Superior temporal gyrus (tissue), 1 donor: ENCODE measurements at regions not wholly inside any gene's neighbourhood (a gene's known extent, or its start where the extent isn't known, plus 50 kb on each side); places are given as distances from the start of the nearest gene placed in this dataset.

Experiments used
- DNase-seq: peaks from one replicate; pipeline ENCODE4 v3.0.0-alpha.2; 2016; ENCODE audit errors: extremely low spot score

DNA sequence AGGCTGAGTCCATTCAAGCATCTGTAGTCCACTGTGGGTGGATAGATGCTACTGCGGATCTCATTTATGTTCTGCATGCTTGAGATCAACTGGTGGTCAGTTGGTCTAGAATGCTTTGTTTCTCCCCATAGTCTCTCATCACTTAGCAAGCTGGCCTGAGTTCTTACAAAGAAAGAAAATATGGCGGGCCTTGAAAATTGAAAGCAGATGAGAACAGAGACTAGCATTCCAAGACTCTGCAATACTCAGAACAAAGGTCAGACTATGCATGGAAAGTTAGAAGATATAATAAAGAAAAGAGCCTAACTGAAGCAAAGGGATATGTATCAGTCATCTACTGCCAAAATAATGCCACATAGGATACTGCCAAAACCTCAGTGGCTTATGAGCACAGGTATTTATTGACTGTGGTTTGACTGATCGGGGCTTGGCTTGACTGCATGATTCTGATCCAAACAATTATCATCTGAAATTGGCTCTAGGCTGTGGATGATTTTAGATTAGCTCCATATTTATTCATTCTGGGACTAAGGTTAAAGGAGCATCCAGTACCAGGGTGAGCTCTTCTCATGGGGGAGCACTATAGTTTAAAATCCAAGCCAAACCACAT is 258.9 kb downstream of the TAF11L14 start:
- DNase-seq = no peak

DNA sequence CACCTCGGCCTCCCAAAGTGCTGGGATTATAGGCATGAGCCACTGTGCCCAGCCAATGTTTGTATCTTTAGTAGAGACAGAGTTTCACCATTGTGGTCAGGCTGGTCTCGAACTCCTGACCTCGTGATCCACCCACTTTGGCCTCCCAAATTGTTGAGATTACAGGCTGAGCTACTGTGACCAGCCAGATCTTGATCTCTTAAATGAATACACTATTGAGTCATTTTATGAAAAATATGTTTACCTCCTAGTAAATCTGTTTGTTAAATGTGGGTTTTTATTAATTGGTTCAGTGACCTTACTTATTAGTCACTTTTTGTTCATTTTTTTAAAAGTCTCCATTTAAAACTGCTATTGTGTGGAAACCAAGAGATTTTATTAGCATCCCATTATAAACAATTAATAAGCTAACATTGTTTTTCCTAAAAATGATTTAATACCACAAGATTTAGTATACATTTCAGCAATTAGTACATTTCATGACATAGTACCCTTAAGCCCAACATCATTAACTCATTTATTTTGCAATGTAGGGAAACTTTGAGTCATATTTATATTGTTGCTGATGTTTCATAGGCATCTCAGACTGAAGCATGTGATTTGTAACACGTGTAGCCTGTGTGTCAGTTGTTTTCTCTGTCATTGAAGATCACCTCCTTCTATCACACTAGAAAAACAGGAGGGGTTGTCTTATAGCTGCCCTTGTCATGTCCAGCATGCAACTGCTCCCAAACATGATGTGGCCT is 261.2 kb downstream of the TAF11L14 start:
- no peak for DNase-seq

DNA sequence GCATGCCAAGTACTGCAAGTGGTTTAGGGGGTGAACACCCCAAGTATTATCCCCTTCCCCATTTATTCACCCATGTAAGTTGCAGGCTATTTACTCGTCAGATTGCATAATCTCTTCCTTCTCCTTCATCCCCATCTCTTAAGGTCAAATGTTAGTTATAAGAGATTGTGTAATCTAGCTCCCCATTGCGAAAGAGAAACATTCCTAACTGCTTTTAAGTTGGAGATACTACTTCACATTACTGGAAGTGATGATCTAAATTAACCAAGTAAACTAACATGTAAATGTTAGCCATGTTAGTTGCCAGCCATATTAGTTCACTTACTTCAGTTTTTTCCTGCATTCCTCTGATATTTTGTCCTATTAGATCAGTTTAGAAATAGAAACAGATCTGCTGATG is 262.3 kb downstream of the TAF11L14 start:
- DNase-seq = no peak

DNA sequence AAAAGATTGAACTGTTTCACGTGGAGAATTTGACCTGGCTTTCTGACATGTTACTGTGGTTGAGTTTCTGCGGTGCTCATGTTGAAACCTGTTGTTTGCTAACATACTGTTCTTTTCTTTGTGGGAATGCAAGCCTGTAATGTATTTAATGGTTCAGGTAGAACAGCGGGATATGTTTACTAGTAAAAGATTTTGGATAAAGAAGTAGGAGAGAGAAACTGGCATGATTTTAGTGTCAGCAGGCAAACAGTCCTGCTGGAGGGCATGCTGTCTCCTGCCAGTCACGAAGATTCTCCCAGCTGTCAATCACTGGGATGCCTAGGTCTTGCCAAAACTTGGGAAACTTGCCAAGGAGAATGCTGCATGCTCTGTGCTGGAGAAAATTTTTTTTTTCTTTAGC is 263.5 kb downstream of the TAF11L14 start:
- DNase-seq = no peak

DNA sequence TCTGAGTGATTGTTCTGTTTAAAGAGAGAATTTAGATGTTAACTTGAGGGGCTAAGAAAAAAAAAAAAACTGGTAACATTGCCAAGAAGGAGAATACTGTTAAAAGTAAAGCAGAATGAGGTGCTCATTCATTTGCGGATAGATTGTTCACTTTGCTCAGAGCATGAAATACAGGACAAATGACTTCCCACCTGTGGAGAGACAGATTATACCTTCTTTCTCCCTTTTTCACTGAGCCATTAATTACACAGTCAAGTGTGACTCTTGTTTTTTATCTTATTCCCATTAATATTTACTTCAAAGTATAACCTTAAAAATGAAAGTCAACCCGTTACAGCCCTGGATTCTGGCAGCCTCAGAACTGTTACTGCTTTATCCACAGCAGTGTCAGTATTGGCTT is 264.5 kb downstream of the TAF11L14 start:
- no peak for DNase-seq

DNA sequence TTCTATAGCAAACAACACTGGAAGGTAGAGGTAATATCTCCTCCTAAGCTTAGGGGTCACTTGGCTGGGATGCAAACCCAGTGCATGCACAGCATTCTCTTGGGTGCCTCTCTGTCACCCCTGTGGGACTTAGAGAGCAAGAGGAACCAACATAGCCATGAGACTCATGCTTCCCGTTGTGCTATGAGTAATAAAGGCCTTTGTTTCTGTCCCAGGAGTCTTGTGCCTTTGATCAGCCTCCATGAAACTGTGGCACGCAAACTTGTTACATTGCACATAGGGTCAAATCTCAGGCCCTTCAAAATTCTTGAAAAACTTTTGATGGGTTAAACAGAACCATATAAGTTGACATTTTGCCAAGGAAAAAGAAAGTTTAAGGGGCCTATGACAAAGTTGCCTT is 272.8 kb downstream of the TAF11L14 start:
- DNase-seq = no peak

DNA sequence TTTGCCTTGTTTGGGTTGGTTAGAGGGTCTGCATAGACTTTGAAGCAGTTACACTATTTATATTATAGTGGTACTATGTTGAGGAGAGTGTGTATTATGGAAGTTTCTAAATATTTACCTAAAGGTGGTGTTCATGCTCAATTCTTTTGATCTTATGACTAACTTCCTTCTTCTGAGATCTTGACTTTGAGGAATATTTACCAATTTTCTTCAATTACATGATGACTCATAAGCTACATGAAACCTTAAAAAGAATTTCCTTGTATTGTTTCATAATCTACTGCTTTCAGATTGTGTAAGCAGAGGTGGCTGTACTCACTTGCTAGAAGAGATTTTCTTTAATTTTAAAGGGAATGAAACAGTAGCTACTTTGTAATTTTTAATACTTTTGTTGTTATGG is 276.1 kb downstream of the TAF11L14 start:
- no peak for DNase-seq

DNA sequence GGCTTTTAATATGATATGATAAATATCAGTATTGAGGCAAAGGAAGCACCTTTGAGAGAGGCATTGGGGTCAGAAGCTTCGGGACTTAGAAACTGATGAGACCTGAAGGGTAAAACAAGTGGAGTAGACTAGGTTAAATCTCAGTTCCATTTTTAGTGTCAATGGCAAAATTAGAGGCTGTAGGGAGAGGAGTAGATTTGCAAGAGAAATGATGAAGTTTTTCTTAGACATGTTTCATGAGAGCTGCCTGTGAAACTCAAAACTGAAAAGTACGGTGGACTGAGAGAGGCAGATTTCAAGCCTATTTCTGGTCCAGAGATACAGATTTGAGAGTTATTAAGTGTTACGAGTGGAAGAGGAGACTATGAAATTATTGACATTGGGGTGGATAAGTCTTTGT is 278.5 kb downstream of the TAF11L14 start:
- DNase-seq = no peak

DNA sequence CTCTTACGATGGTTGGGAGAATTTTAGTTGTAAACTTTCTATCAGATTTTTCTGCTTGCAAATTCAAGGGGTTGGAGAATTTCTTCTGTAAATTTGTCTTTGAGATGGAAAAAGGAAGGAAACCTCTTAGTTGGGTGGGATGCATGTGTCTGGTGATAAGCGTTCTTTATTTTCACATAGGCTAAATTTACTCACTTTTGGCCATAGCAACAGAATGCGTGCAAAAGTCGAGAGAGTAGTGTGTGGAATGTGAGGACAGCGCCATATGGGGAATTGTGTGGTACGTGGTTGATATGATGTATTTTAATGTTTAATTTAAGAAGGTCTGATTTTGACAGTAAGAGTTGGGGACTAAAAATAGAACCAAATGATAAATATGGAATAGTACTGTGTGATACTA is 282.2 kb downstream of the TAF11L14 start:
- peak; percentile 44 for DNase-seq

DNA sequence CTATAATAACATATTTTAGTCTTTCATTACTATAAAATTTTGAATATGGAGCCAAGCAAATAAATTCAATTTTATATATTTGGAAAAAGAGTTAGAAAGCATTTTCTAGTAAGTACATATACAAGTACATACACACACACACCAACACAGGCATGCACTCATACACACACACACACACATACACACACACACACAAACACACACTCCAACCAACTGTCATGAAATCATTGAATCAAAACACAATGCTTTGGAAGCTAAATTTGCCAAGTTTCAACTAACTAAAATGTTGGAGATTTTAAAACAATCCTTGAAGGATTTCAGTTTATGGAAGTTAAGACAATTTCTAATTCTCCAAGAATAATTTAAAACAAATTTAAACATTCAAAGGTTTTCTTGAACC is 283.2 kb downstream of the TAF11L14 start:
- no peak for DNase-seq

DNA sequence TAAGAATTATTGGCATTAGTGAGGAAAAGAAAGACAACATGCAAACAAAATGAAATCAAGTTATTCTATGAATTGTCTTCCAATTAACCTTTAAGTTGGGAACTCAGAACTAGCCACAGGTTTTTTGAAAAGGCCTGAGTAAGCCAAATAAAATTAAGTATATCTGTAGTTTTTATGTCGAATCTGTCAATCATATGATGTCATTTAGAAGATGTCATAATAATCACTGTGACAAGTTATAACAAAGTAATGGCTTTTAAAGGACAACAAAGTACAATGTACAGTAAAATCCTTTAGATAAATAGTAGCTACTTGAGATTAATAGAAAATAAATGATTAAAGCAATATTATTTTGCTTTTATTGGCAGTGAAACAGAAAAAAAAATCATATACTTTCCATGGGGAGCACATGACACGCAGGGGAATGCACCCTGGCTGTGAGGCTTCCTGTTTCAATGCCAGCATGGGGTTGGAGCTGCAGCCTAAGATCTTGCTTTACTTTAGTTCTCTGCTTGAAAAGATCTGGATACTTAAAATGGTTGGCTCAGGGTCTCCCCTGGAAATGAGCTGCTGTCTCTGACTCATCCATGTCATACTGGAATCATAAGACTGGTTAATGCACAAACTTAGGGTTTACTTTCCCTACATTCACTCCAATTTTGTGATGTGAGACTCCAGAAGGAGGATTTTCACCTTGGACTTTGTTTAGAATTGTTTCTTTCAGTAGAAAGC is 284.3 kb downstream of the TAF11L14 start:
- DNase-seq = no peak

DNA sequence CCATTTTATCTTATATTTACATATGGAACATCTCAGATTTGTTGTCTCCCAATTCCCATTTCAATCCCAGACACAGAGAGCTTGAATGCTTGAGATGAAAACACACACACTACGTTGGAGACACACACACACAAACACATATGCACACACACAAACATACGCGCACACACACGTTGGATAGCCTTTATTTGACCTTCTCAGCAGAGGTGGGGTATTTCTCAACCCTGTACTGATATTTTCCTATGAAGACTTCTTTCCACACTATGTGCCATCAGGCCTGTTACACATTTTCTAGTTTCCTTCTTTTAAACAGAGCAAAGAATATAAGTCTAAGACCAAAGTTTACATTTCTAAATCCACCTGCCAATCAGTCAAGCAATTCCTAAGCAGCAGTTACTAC is 291.0 kb downstream of the TAF11L14 start:
- DNase-seq = no peak

DNA sequence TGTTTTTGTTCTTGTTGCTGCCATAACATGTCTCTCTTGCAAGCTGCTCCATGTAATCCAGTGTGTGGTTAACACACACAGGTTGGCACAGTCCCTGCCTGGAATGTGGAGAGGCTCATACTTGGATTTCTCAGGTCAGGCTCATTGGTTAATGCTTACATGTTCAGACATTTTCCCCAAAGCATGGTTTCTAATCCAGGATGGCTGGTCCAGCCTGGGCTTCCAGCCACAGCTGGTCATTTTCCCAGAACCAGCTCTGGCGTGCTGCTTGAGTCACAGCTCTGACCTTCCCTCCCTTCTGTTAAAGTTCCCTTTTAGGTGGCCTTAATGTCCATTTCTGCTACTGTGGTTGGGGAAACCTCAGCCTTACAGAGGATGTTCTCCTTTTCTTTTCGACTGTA is 294.3 kb downstream of the TAF11L14 start:
- peak; percentile 32 for DNase-seq

DNA sequence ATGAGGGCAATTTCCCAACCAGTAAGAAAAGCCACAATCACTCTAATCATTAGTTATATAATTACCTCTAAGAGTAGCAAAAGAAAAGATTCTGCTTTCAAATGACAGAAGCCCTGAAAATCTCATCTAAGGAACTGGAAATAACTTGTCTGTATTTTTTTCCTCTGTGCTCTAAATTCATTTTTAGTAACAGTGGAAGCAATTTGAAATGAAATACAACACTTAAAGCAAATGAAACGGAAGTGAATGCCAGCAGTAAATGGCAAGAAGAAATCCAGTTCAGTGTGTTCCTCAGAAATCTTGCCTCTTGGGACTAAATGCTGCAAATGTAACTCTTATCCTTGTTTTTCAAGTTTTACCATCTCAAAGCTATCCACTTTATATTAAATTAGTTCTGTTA is 294.9 kb downstream of the TAF11L14 start:
- peak; percentile 64 for DNase-seq

DNA sequence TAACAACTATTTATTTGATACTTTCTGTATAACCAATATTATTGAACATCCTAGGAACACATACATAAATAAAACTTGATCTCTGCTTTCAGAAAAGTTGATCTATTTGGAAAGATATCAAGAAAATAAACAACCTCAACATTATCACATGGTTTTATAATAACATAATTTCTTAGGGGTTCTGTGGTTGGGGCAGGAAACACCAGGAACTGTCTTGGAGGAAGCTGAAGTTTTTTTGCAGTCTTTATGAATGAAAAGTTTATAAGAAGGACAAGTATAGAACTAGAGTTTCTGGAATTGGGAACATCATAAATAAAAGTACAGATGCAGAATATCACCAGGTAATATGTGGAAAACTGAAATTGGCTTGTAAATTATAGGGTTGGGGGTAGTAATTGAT is 296.1 kb downstream of the TAF11L14 start:
- no peak for DNase-seq

DNA sequence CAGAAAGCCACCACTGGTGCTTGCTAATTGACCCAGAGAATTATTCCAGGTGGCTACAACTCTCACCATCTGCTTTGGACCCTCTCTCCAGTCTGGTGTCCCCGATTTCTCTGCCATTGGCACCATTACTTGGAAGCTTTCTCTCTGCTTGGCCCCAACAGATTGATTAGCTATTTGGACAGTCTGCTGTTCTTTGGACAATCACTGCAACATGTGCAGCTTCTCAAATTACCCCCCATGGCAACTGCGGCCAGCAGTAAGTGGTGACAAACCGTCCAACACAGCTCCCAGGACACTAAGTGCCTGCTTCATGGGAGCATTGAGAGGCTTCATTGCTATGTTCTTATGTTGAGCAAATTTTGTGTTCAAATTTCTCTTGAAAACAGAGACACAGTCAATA is 309.8 kb downstream of the TAF11L14 start:
- DNase-seq = no peak

DNA sequence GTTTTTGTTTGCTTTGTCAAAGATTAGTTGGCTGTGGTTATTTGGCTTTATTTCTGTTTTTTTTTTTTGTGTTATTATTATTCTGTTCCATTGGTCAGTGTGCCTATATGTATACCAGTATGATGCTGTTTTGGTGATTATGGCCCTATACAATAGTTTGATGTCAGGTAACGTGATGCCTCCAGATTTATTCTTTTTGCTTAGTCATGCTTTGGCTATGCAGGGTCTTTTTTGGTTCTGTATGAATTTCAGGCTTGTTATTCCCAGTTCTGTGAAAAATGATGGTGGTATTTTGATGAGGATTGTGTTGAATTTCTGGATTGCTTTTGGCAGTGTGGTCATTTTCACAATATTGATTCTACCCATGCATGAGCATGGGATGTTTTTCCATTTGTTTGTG is 312.8 kb downstream of the TAF11L14 start:
- no peak for DNase-seq

DNA sequence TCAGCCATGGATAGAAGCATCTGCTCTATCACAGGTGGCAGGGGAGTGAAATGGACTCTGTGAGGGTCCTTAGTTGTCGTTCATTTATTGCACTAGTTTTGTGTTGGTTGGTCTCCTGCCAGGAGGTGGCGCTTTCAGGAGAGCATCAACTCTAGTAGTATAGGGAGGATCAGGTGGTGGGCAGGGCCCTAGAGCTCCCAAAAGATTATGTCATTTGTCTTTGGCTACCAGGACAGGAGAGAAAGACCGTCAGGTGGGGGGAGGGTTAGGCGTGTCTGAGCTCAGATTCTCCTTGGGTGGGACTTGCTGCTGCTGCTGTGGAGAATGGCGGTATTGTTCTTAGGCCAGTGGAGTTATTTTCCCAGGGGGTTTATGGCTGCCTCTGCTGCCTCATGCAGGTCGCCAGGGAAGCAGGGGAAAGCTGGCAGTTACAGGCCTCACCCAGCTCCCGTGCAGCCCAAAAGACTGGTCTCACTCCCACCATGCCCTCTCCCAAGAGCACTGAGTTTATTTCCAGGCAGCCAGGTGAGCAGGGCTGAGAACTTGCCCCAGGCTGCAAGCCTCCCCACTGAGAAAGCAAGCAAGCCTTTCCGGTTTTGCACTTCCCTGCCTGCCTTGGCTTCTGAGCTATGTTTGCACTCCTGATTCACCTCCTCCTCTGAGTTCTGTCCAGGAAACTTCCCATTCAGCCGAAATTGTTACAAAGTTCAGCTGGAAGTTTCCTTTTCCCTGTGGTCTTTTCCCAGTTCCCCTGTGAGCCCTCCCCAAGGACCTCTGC is 317.3 kb downstream of the TAF11L14 start:
- no peak for DNase-seq

DNA sequence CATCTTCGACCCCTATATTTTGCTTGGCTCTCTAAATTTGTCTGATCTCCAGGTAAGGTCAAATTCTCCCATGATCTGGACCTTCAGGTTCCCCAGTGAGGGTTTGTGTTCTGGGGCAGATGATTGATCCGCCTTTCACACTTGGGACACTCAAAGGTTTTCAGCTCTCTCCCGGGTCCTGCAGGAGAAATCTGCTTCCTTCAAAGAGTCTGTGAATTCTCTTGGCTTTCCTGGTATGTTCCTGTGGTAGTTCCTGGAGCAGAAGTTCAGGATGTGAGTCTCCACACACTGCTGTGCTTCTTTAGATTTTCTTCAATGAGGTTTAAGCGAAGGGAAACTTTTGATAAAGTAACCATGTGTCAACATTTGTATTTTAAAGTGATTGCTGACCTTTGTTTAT is 318.0 kb downstream of the TAF11L14 start:
- DNase-seq = no peak

DNA sequence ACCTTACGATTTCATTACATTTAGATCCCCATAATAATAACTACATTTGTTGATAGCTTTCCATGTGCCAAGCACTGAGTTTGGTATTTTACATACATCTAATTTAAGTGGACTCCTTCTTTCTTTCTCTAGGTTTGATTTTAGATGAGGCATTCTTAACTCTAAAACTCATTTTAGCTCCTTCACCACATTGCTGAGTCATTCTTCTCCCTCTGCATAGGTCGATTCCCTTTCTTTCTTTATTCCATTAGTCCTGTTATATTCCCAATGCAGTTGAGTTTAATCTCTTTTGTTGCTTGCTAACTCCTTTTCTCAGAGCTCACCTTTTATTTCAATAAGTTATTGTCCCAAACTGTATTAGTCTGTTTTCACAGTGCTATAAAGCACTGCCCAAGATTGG is 329.8 kb downstream of the TAF11L14 start:
- DNase-seq = no peak

DNA sequence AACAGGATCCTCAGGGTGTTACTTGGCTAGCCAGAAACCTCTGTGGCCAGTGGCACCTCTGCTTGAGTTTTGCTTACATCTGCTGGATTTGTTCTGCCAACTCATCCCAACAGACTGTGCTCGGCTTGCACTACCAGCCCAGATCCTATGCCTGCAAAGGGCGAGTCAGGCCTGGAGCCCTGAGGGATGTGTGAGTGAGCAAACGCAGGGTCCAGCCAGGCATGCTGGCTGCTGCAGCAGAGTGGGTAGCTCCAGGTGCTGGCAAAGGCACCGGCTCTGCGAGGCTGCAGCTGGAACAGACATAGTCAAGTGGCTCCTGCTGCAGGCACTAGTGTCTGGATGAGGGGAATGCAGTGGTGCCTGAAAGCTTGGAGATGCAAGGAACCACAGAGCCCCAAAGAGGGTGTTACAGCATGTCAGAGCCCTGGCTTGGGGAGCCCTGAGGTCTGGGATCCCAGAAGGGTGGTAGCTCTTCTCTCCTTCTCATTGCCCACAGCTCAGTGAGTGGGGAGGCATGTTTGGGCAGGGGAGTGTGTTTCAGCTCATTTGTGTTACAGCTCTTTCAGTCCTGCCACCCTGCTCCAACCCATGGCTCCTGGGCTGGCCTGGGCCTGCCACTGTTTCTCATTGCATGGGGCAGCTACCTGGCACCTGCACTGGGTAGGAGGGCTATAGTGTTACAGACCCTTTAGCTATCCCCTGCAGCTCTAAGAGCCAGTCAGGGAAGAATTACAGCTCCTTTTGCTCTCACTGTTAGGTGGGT is 332.6 kb downstream of the TAF11L14 start:
- DNase-seq = no peak

DNA sequence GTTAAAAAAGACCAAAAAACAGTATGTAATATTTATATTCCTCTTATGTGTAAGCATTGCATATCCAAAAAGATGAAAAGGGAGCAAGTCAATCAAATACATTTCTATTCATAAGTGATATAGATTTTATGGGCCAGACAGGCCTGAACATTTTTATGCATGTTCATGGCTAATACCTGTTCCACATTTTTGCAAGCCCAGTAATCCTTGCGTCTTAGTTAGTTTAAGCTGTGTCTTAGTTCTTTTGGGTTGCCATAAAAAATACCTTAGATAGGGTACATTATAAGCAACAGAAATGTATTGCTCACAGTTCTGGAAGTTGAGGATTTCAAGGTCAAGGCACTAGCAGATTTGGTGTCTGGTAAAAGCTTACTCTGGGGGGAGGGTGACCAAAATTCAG is 342.1 kb downstream of the TAF11L14 start:
- no peak for DNase-seq
